Stimulated activated CD8-positive, alpha-beta memory T cell treated with anti-CD3 and anti-CD28 coated beads, Interleukin-12 subunit alpha, Interleukin-12 subunit beta, amount 100 ng/mL, for 1 hour (primary cell): ENCODE measurements at regions not wholly inside any gene's neighbourhood (a gene's known extent, or its start where the extent isn't known, plus 50 kb on each side); places are given as distances from the start of the nearest gene placed in this dataset.

Experiments used
- DNase-seq: peaks from one replicate; pipeline ENCODE4 v3.0.0-alpha.2; 2020; ENCODE audit warnings: low read depth

- DNase-seq: no peak
Observed at GRCh38 chr20:58091810-58092209, 136.6 kb downstream of the ANKRD60 start.

- DNase-seq: no peak
Observed at GRCh38 chr20:58090161-58090560, 138.3 kb downstream of the ANKRD60 start.

- no peak for DNase-seq
Observed at GRCh38 chr20:58088625-58089024, 139.8 kb downstream of the ANKRD60 start.

GRCh38 chr20:58088105-58088504, 140.3 kb downstream of the ANKRD60 start:
- DNase-seq: no peak

- DNase-seq: no peak
Observed at GRCh38 chr20:58087562-58087858, 140.9 kb downstream of the ANKRD60 start.

- DNase-seq: no peak
Observed at GRCh38 chr20:58086763-58087561, 141.5 kb downstream of the ANKRD60 start.

GRCh38 chr20:58084966-58085365, 143.5 kb downstream of the ANKRD60 start:
- no peak for DNase-seq

GRCh38 chr20:58084566-58084965, 143.9 kb downstream of the ANKRD60 start:
- DNase-seq: no peak

GRCh38 chr20:58081846-58082245, 146.6 kb downstream of the ANKRD60 start:
- no peak for DNase-seq

- no peak for DNase-seq
Observed at GRCh38 chr20:58078741-58079522, 149.5 kb downstream of the ANKRD60 start.

GRCh38 chr20:58077282-58077681, 151.2 kb downstream of the ANKRD60 start:
- no peak for DNase-seq

- no peak for DNase-seq
Observed at GRCh38 chr20:58076405-58076804, 152.0 kb downstream of the ANKRD60 start.

GRCh38 chr20:58075586-58076345, 152.7 kb downstream of the ANKRD60 start:
- DNase-seq: no peak

- DNase-seq: no peak
Observed at GRCh38 chr20:58073945-58074856, 154.3 kb downstream of the ANKRD60 start.

- no peak for DNase-seq
Observed at GRCh38 chr20:58072695-58073671, 155.5 kb downstream of the ANKRD60 start.

- no peak for DNase-seq
Observed at GRCh38 chr20:58071991-58072390, 156.5 kb downstream of the ANKRD60 start.

GRCh38 chr20:58071298-58071697, 157.2 kb downstream of the ANKRD60 start:
- no peak for DNase-seq

GRCh38 chr20:58070664-58071196, 157.7 kb downstream of the ANKRD60 start:
- no peak for DNase-seq

- no peak for DNase-seq
Observed at GRCh38 chr20:58069796-58070663, 158.4 kb downstream of the ANKRD60 start.
